Endothelial cell of umbilical vein (primary cell): ENCODE measurements at regions not wholly inside any gene's neighbourhood (a gene's known extent, or its start where the extent isn't known, plus 50 kb on each side); places are given as distances from the start of the nearest gene placed in this dataset.

Experiments used
- BruUV-seq: library from RNA; stranded (reverse); fragments of 400-500 nt; replicated peaks from 2 replicates; lab custom pipeline; 2021; lab: Mats Ljungman, UMichigan
- CTCF ChIA-PET: fragments of 300-600, 350-600 bp; sonication (Branson Sonifier 250); formaldehyde crosslinking; loops from one replicate; lab custom pipeline; 2021; ENCODE audit warnings: antibody characterized with exemption, inconsistent platforms; lab: Charles Lee
- POLR2A ChIA-PET: fragments of 300-600, 350-600 bp; sonication (Branson Sonifier 250); formaldehyde crosslinking; loops from one replicate; lab custom pipeline; 2021; ENCODE audit warnings: antibody characterized with exemption, inconsistent platforms; lab: Charles Lee
- DNase-seq: peaks from one replicate; pipeline ENCODE4 v3.0.0-alpha.2; 2011; ENCODE audit warnings: low read depth, low spot score
- FAIRE-seq: peaks from 2 replicates; lab custom pipeline; 2011; peaks lifted over from hg19 to GRCh38; lab: Jason Lieb, UNC
- H2AFZ ChIP-seq: 2 replicates; pipeline ENCODE4 v1.6.0; 2012; ENCODE audit warnings: low read depth, low read length, control low read depth, inconsistent platforms
- H3K27ac ChIP-seq: 2 replicates; pipeline ENCODE4 v1.5.1; 2011; ENCODE audit warnings: low read depth, mild to moderate bottlenecking, control low read depth, low read length, moderate library complexity; ENCODE audit not compliant: insufficient read depth
- H3K27me3 ChIP-seq, 2 experiments: 2 replicates each; pipeline versions ENCODE4 v1.6.0 to v1.6.1; 2011; ENCODE audit warnings: low read length in 2 of 2, mixed read lengths in 1 of 2; ENCODE audit not compliant: control insufficient read depth in 2 of 2, insufficient read depth in 2 of 2
- H3K36me3 ChIP-seq, 2 experiments: 2 replicates in 1 of 2; 3 replicates in 1 of 2; pipeline ENCODE4 v1.5.1; 2011; ENCODE audit warnings: low read length in 2 of 2, mild to moderate bottlenecking in 1 of 2, moderate library complexity in 1 of 2; ENCODE audit not compliant: control insufficient read depth in 2 of 2, insufficient read depth in 2 of 2; ENCODE audit errors: extremely low read depth in 1 of 2
- H3K4me1 ChIP-seq: 3 replicates; pipeline ENCODE4 v1.5.1; 2011; ENCODE audit warnings: mild to moderate bottlenecking, low read length; ENCODE audit not compliant: control insufficient read depth, insufficient read depth; ENCODE audit errors: extremely low read depth
- H3K4me2 ChIP-seq: 2 replicates; pipeline ENCODE4 v1.6.1; 2011; ENCODE audit warnings: low read length, control low read depth, mixed read lengths; ENCODE audit not compliant: insufficient read depth
- H3K4me3 ChIP-seq, 3 experiments: fragments of 200-600 bp in 1 of 3; sonication (generic), shearing (Covaris generic) in 1 of 3; replicated peaks in 1 of 3; 2 replicates each; pipeline ENCODE4 v1.5.1; 2011 to 2016; ENCODE audit warnings: control low read depth in 3 of 3, low read length in 3 of 3, mild to moderate bottlenecking in 2 of 3, inconsistent platforms in 1 of 3, low read depth in 1 of 3, moderate library complexity in 1 of 3; ENCODE audit not compliant: insufficient read depth in 1 of 3
- H3K79me2 ChIP-seq: 2 replicates; pipeline ENCODE4 v1.6.0; 2012; ENCODE audit warnings: low read length, inconsistent platforms; ENCODE audit not compliant: control insufficient read depth, insufficient read depth
- H3K9ac ChIP-seq: replicated peaks from 2 replicates; pipeline ENCODE3; 2011; ENCODE audit warnings: low read length, control low read depth; ENCODE audit not compliant: insufficient read depth; ENCODE audit errors: extremely low read depth
- H3K9me1 ChIP-seq: replicated peaks from 3 replicates; pipeline ENCODE4 v1.6.0; 2011; ENCODE audit warnings: mild to moderate bottlenecking, low read length; ENCODE audit not compliant: control insufficient read depth, insufficient read depth; ENCODE audit errors: extremely low read depth
- H3K9me3 ChIP-seq: replicated peaks from 2 replicates; pipeline ENCODE4 v1.5.1; 2012; ENCODE audit warnings: low read length, inconsistent platforms; ENCODE audit not compliant: control insufficient read depth, insufficient read depth
- H4K20me1 ChIP-seq: replicated peaks from 2 replicates; pipeline ENCODE3; 2011; ENCODE audit warnings: mild to moderate bottlenecking, low read length; ENCODE audit not compliant: control insufficient read depth, insufficient read depth; ENCODE audit errors: extremely low read depth
- CTCF ChIP-seq, 2 donors: IDR thresholded peaks; 1 replicate in 1 of 2; 2 replicates in 1 of 2; pipeline ENCODE4 v1.5.1; 2011; ENCODE audit warnings: low read length in 2 of 2, mild to moderate bottlenecking in 2 of 2, moderate library complexity in 2 of 2, control low read depth in 1 of 2, inconsistent platforms in 1 of 2, low read depth in 1 of 2; ENCODE audit not compliant: insufficient read depth in 1 of 2; ENCODE audit errors: extremely low read depth in 1 of 2
- EZH2 ChIP-seq: IDR thresholded peaks from 2 replicates; pipeline ENCODE4 v1.6.1; 2012; ENCODE audit warnings: borderline replicate concordance, low read depth, mild to moderate bottlenecking, moderate library complexity, low read length, inconsistent platforms; ENCODE audit not compliant: severe bottlenecking
- FOS ChIP-seq: IDR thresholded peaks from 2 replicates; pipeline ENCODE4 v1.6.1; 2011; ENCODE audit warnings: mild to moderate bottlenecking, low read length, moderate library complexity, borderline replicate concordance; ENCODE audit not compliant: insufficient read depth
- GATA2 ChIP-seq: IDR thresholded peaks from 2 replicates; pipeline ENCODE4 v1.7.0; 2011; ENCODE audit warnings: low read depth, mild to moderate bottlenecking, moderate library complexity, mixed read lengths, low read length; ENCODE audit not compliant: insufficient read length, insufficient read depth
- MAX ChIP-seq: IDR thresholded peaks from 2 replicates; pipeline ENCODE4 v1.6.1; 2011; ENCODE audit not compliant: insufficient read depth, insufficient read length
- POLR2A ChIP-seq: IDR thresholded peaks from 2 replicates; pipeline ENCODE4 v1.6.1; 2012; ENCODE audit warnings: low read depth, mild to moderate bottlenecking, control low read depth, low read length
- POLR2AphosphoS5 ChIP-seq: IDR thresholded peaks from 2 replicates; pipeline ENCODE4 v1.6.1; 2012; ENCODE audit warnings: low read depth, mild to moderate bottlenecking, control low read depth, low read length, moderate library complexity; ENCODE audit not compliant: insufficient read depth
- dilution Hi-C: fragments of 300-500 bp; cut with MboI; formaldehyde crosslinking; loops from one replicate; pipeline ENCODE4 v1.15.0; 2019; ENCODE audit warnings: low sequenced_read_pairs; ENCODE audit not compliant: extremely low pct_ligation_motif_present
- intact Hi-C: fragments of 100-400 bp; cut with micrococcal nuclease; formaldehyde crosslinking; loops from one replicate; pipeline ENCODE4 v1.10.0; 2022

- H3K4me3 ChIP-seq = no peak overlapping the region
- no peak overlapping the region for H3K9ac ChIP-seq
- no peak overlapping the region for H2AFZ ChIP-seq
- POLR2A ChIA-PET = no interaction called here
- H3K9me1 ChIP-seq = no peaks in the 10 kb centered on the region
- BruUV-seq = no TSS peak
- H3K36me3 ChIP-seq = no peaks in the 10 kb centered on the region
- H3K9me3 ChIP-seq = no peaks in the 10 kb centered on the region
- intact Hi-C loops (no loop called here), dilution Hi-C loops (no loop called here)
- no peak overlapping the region for H3K4me2 ChIP-seq
- H3K79me2 ChIP-seq = no peaks in the 10 kb centered on the region
- DNase-seq (no peak), FAIRE-seq (no peak)
- H3K27me3 ChIP-seq = no peaks in the 10 kb centered on the region
- H3K27ac ChIP-seq = no peak overlapping the region
- no peaks in the 10 kb centered on the region for H4K20me1 ChIP-seq
- TF ChIP-seq EZH2 (no peak), MAX (no peak), GATA2 (no peak), CTCF (IDR thresholded peaks at IDR 0.05; ENCODE audit: extremely low read depth in 1 of 2, insufficient read depth in 1 of 2, low read depth in 1 of 2, low read length in 2 of 2) (no peak), FOS (no peak), POLR2A (no peak), POLR2AphosphoS5 (no peak)
- CTCF ChIA-PET = no interaction called here
- no peaks in the 10 kb centered on the region for H3K4me1 ChIP-seq
Measured at GRCh38 chr7:86209036-86209435, 434.7 kb upstream of the GRM3 start.
